IMR-90 (cell line): ENCODE measurements at regions not wholly inside any gene's neighbourhood (a gene's known extent, or its start where the extent isn't known, plus 50 kb on each side); places are given as distances from the start of the nearest gene placed in this dataset.

Source experiments
- ATAC-seq: fragments of 200-7000 bp; cut with Tn5 transposase; 2 replicates; pipeline ENCODE4 v1.9.1; 2020; ENCODE audit warnings: low read depth, mild to moderate bottlenecking, moderate library complexity
- BruUV-seq: library from RNA; stranded (reverse); fragments of 400-500 nt; replicated peaks from 2 replicates; lab custom pipeline; 2021; lab: Mats Ljungman, UMichigan
- CTCF ChIA-PET: fragments of 300-600 bp; formaldehyde crosslinking; extraction: SDS; loops from one replicate; lab custom pipeline; 2021; ENCODE audit warnings: antibody characterized with exemption; lab: Yijun Ruan, JAX
- POLR2A ChIA-PET: fragments of 300-600 bp; sonication (Branson Sonifier 250); formaldehyde crosslinking; loops from one replicate; lab custom pipeline; 2022; ENCODE audit warnings: antibody characterized with exemption; ENCODE audit not compliant: unreplicated experiment; lab: Charles Lee
- DNase-seq: peaks from one replicate; pipeline ENCODE4 v3.0.0; 2013
- H2AFZ ChIP-seq: replicated peaks from 2 replicates; pipeline ENCODE3; 2013; ENCODE audit warnings: low read length, mild to moderate bottlenecking; ENCODE audit not compliant: poor library complexity
- H2AK5ac ChIP-seq: 2 replicates; pipeline ENCODE4 v1.6.1; 2013; ENCODE audit warnings: low read depth, low read length, inconsistent platforms
- H2AK9ac ChIP-seq: replicated peaks from 2 replicates; pipeline ENCODE3; 2013; ENCODE audit warnings: mild to moderate bottlenecking, low read depth, low read length, moderate library complexity; ENCODE audit not compliant: poor library complexity
- H2BK120ac ChIP-seq: 2 replicates; pipeline ENCODE4 v1.6.1; 2013; ENCODE audit warnings: low read depth, low read length, inconsistent platforms
- H2BK15ac ChIP-seq: 3 replicates; pipeline ENCODE4 v1.6.1; 2013; ENCODE audit warnings: low read depth, low read length, inconsistent platforms
- H2BK20ac ChIP-seq: 2 replicates; pipeline ENCODE4 v1.6.1; 2013; ENCODE audit warnings: low read depth, mild to moderate bottlenecking, inconsistent platforms, low read length, moderate library complexity
- H2BK5ac ChIP-seq: 2 replicates; pipeline ENCODE4 v1.6.1; 2013; ENCODE audit warnings: mild to moderate bottlenecking, low read depth, low read length, inconsistent platforms; ENCODE audit not compliant: poor library complexity, severe bottlenecking
- H3K14ac ChIP-seq: replicated peaks from 2 replicates; pipeline ENCODE4 v1.6.1; 2013; ENCODE audit warnings: low read depth, low read length, inconsistent platforms
- H3K18ac ChIP-seq: 2 replicates; pipeline ENCODE4 v1.6.1; 2013; ENCODE audit warnings: low read depth, low read length, control low read depth
- H3K23ac ChIP-seq: 2 replicates; pipeline ENCODE4 v1.6.1; 2013; ENCODE audit warnings: low read depth, low read length, inconsistent platforms
- H3K27ac ChIP-seq: 2 replicates; pipeline ENCODE4 v1.5.1; 2013; ENCODE audit warnings: mild to moderate bottlenecking, control low read depth, low read length; ENCODE audit not compliant: insufficient read depth
- H3K27me3 ChIP-seq: 2 replicates; pipeline ENCODE4 v1.6.1; 2013; ENCODE audit warnings: low read length; ENCODE audit not compliant: control insufficient read depth, insufficient read depth
- H3K36me3 ChIP-seq: 2 replicates; pipeline ENCODE4 v1.6.1; 2013; ENCODE audit warnings: low read length, mixed read lengths; ENCODE audit not compliant: control insufficient read depth, insufficient read depth
- H3K4ac ChIP-seq: 2 replicates; pipeline ENCODE4 v1.6.1; 2013; ENCODE audit warnings: low read depth, low read length, inconsistent platforms
- H3K4me1 ChIP-seq: 2 replicates; pipeline ENCODE4 v1.6.1; 2013; ENCODE audit warnings: low read length, mixed read lengths; ENCODE audit not compliant: control insufficient read depth, insufficient read depth
- H3K4me2 ChIP-seq: 2 replicates; pipeline ENCODE4 v1.6.1; 2013; ENCODE audit warnings: low read depth, mild to moderate bottlenecking, control low read depth, low read length, moderate library complexity
- H3K4me3 ChIP-seq: 2 replicates; pipeline ENCODE4 v1.5.1; 2013; ENCODE audit warnings: low read depth, mild to moderate bottlenecking, control low read depth, low read length, moderate library complexity; ENCODE audit not compliant: insufficient read depth
- H3K56ac ChIP-seq: 2 replicates; pipeline ENCODE4 v1.6.1; 2013; ENCODE audit warnings: low read length, inconsistent platforms; ENCODE audit not compliant: insufficient read depth; ENCODE audit errors: extremely low read depth
- H3K79me1 ChIP-seq, 2 experiments: 2 replicates each; pipeline ENCODE4 v1.6.1; 2013; ENCODE audit warnings: low read length in 2 of 2, inconsistent platforms in 1 of 2, low read depth in 1 of 2
- H3K9ac ChIP-seq: 2 replicates; pipeline ENCODE4 v1.6.1; 2013; ENCODE audit warnings: low read depth, low read length, control low read depth
- H3K9me1 ChIP-seq: 2 replicates; pipeline ENCODE4 v1.6.1; 2013; ENCODE audit warnings: low read length, inconsistent platforms; ENCODE audit not compliant: insufficient read depth
- H3K9me3 ChIP-seq: 2 replicates; pipeline ENCODE4 v1.6.1; 2013; ENCODE audit warnings: low read length; ENCODE audit not compliant: control insufficient read depth, insufficient read depth
- H4K20me1 ChIP-seq: 2 replicates; pipeline ENCODE4 v1.6.1; 2013; ENCODE audit warnings: low read length, inconsistent platforms; ENCODE audit not compliant: insufficient read depth
- H4K5ac ChIP-seq: 2 replicates; pipeline ENCODE4 v1.6.1; 2013; ENCODE audit warnings: mild to moderate bottlenecking, low read depth, low read length, control low read depth
- H4K8ac ChIP-seq, 2 experiments: 2 replicates each; pipeline ENCODE4 v1.6.1; 2013; ENCODE audit warnings: low read depth in 2 of 2, low read length in 2 of 2, control low read depth in 1 of 2, inconsistent platforms in 1 of 2
- H4K91ac ChIP-seq: 2 replicates; pipeline ENCODE4 v1.6.1; 2013; ENCODE audit warnings: low read depth, low read length, inconsistent platforms; ENCODE audit not compliant: insufficient read depth
- BHLHE40 ChIP-seq: fragments of 150-350 bp; IDR thresholded peaks from 2 replicates; pipeline ENCODE4 v1.6.1; 2016; ENCODE audit warnings: mild to moderate bottlenecking, low read depth, low read length
- CEBPB ChIP-seq: IDR thresholded peaks from 2 replicates; pipeline ENCODE4 v1.6.1; 2012; ENCODE audit warnings: low read depth, low read length, improper control_type of control experiment
- CHD1 ChIP-seq: IDR thresholded peaks from 2 replicates; pipeline ENCODE4 v1.6.1; 2012; ENCODE audit warnings: low read depth, low read length, improper control_type of control experiment
- FOS ChIP-seq: fragments of 150-350 bp; IDR thresholded peaks from 2 replicates; pipeline ENCODE4 v1.6.1; 2016; ENCODE audit warnings: low read depth, low read length
- MAFK ChIP-seq: IDR thresholded peaks from 2 replicates; pipeline ENCODE4 v1.6.1; 2012; ENCODE audit warnings: low read depth, low read length, improper control_type of control experiment
- MAZ ChIP-seq: IDR thresholded peaks from 2 replicates; pipeline ENCODE4 v1.6.1; 2012; ENCODE audit warnings: low read depth, mild to moderate bottlenecking, low read length, improper control_type of control experiment, moderate library complexity, borderline replicate concordance
- MXI1 ChIP-seq: IDR thresholded peaks from 2 replicates; pipeline ENCODE4 v1.6.1; 2012; ENCODE audit warnings: low read depth, mild to moderate bottlenecking, low read length, moderate library complexity, borderline replicate concordance
- NFE2L2 ChIP-seq: fragments of 150-350 bp; IDR thresholded peaks from 2 replicates; pipeline ENCODE4 v1.6.1; 2016; ENCODE audit warnings: low read depth, mild to moderate bottlenecking, low read length
- POLR2A ChIP-seq: IDR thresholded peaks from 2 replicates; pipeline ENCODE4 v1.6.1; 2012; ENCODE audit warnings: mild to moderate bottlenecking, low read depth, low read length
- RAD21 ChIP-seq: IDR thresholded peaks from 2 replicates; pipeline ENCODE4 v1.6.1; 2012; ENCODE audit warnings: low read length, improper control_type of control experiment
- RCOR1 ChIP-seq: IDR thresholded peaks from 2 replicates; pipeline ENCODE4 v1.6.1; 2012; ENCODE audit warnings: mild to moderate bottlenecking, low read length, improper control_type of control experiment; ENCODE audit not compliant: insufficient replicate concordance
- RFX5 ChIP-seq: IDR thresholded peaks from 2 replicates; pipeline ENCODE4 v1.8.0; 2012; ENCODE audit warnings: low read depth, mild to moderate bottlenecking, low read length, moderate library complexity
- SMC3 ChIP-seq: fragments of 150-350 bp; IDR thresholded peaks from 2 replicates; pipeline ENCODE4 v1.6.1; 2016; ENCODE audit warnings: low read depth, mild to moderate bottlenecking, antibody characterized with exemption, low read length, moderate library complexity
- WGBS, 2 experiments: methylation state at CpG; one replicate each; pipeline versions ENCODE4 v1.1.5 to v1.1.7; 2013; ENCODE audit warnings: missing lambda C conversion rate in 2 of 2; ENCODE audit not compliant: insufficient read length in 1 of 2; ENCODE audit errors: extremely low coverage in 2 of 2; 5-methylcytosine and 5-hydroxymethylcytosine counted together
- dilution Hi-C: fragments of 300-500 bp; cut with HindIII; formaldehyde crosslinking; loops from one replicate; pipeline ENCODE4 v1.14.3; 2018; ENCODE audit warnings: low sequenced_read_pairs; ENCODE audit not compliant: unreplicated experiment
- in situ Hi-C: fragments of 300-500 bp; cut with MboI; formaldehyde crosslinking; loops from 3 replicates; pipeline ENCODE4 v1.14.3; 2019; ENCODE audit warnings: low sequenced_read_pairs, inconsistent platforms, mixed read lengths
- intact Hi-C: fragments of 100-400 bp; cut with micrococcal nuclease; formaldehyde crosslinking; loops from 2 replicates; pipeline ENCODE4 v1.10.0; 2022
- TF ChIP-seq, protein P1 (sequence below): fragments of 150-350 bp; IDR thresholded peaks from 2 replicates; pipeline ENCODE4 v1.6.1; 2017; ENCODE audit warnings: mild to moderate bottlenecking, antibody characterized with exemption, low read length, low read depth
- TF ChIP-seq, protein P2 (sequence below): fragments of 150-350 bp; IDR thresholded peaks from 2 replicates; pipeline ENCODE4 v1.6.1; 2016; ENCODE audit warnings: low read depth, mild to moderate bottlenecking, low read length, moderate library complexity, borderline replicate concordance
- TF ChIP-seq, protein P3 (sequence below): conservative IDR thresholded peaks from 2 replicates; pipeline ENCODE4 v1.5.1; 2012; ENCODE audit warnings: mild to moderate bottlenecking, low read depth, low read length, improper control_type of control experiment

DNA sequence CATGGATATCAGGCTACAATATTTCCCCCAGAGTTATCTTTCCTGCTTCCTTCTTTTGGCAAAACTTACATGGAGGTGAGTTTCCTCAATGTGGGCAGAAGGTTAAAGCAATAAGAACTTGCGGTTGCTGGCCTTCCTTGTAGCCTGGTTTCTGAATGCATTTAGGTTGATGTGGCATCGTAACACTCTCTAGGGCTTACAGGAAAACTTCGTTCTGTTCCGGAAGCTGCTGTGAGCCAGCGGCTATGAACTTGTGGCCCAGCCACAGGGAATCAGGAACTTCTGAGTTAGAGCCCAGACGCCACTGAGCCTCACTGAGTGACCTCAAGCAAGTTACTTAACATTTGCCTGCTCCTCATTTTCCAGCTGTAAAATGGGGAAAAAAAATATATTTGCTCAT, 623.4 kb upstream of the ADAMTS5 start:
- no peak for ATAC-seq

More for the DNA sequence above, 623.4 kb upstream of the ADAMTS5 start:
- H3K4me1 ChIP-seq: peaks cover 3% of the 10 kb centered on the region; the same call in 1 of the 2 replicates
- no peak for DNase-seq
- no peak overlapping the region for H4K8ac ChIP-seq
- no peak overlapping the region for H3K56ac ChIP-seq
- H3K23ac ChIP-seq: no peak overlapping the region
- no peak overlapping the region for H3K4me3 ChIP-seq
- H3K27ac ChIP-seq: no peak overlapping the region
- peak overlapping the region; percentile 18; the same call in 1 of the 2 replicates for H2BK120ac ChIP-seq
- no peak overlapping the region for H2AK5ac ChIP-seq
- in situ Hi-C loops: no loop called here
- H3K9me3 ChIP-seq: no peaks in the 10 kb centered on the region
- H4K5ac ChIP-seq: peak overlapping the region; percentile 21; the same call in 1 of the 2 replicates
- peak overlapping the region; percentile 47 for H2AFZ ChIP-seq
- no peaks in the 10 kb centered on the region for H3K79me1 ChIP-seq
- no peak overlapping the region for H3K9ac ChIP-seq
- no peak overlapping the region for H3K14ac ChIP-seq
- BruUV-seq: no TSS peak
- dilution Hi-C loops: no loop called here
- H2AK9ac ChIP-seq: peak overlapping the region; percentile 10
- no peak overlapping the region for H3K18ac ChIP-seq
- no peaks in the 10 kb centered on the region for H3K9me1 ChIP-seq
- no peak overlapping the region; the same call in 2 of the 3 replicates for H2BK15ac ChIP-seq
- no peaks in the 10 kb centered on the region for H4K20me1 ChIP-seq
- intact Hi-C loops: no loop called here
- H3K27me3 ChIP-seq: no peaks in the 10 kb centered on the region
- POLR2A ChIA-PET: no interaction called here
- H3K4me2 ChIP-seq: no peak overlapping the region
- H2BK5ac ChIP-seq: no peak overlapping the region
- no peak overlapping the region for H2BK20ac ChIP-seq
- CTCF ChIA-PET: no interaction called here
- no peak for TF ChIP-seq NFE2L2
- TF ChIP-seq, protein P1, sequence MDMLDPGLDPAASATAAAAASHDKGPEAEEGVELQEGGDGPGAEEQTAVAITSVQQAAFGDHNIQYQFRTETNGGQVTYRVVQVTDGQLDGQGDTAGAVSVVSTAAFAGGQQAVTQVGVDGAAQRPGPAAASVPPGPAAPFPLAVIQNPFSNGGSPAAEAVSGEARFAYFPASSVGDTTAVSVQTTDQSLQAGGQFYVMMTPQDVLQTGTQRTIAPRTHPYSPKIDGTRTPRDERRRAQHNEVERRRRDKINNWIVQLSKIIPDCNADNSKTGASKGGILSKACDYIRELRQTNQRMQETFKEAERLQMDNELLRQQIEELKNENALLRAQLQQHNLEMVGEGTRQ: no peak
- TF ChIP-seq RFX5: no peak
- TF ChIP-seq MAZ: no peak
- no peak for TF ChIP-seq BHLHE40
- TF ChIP-seq, protein P2, sequence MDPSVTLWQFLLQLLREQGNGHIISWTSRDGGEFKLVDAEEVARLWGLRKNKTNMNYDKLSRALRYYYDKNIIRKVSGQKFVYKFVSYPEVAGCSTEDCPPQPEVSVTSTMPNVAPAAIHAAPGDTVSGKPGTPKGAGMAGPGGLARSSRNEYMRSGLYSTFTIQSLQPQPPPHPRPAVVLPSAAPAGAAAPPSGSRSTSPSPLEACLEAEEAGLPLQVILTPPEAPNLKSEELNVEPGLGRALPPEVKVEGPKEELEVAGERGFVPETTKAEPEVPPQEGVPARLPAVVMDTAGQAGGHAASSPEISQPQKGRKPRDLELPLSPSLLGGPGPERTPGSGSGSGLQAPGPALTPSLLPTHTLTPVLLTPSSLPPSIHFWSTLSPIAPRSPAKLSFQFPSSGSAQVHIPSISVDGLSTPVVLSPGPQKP: no peak
- no peak for TF ChIP-seq POLR2A
- no peak for TF ChIP-seq CEBPB
- TF ChIP-seq MAFK: no peak
- no peak for TF ChIP-seq FOS
- TF ChIP-seq, protein P3, sequence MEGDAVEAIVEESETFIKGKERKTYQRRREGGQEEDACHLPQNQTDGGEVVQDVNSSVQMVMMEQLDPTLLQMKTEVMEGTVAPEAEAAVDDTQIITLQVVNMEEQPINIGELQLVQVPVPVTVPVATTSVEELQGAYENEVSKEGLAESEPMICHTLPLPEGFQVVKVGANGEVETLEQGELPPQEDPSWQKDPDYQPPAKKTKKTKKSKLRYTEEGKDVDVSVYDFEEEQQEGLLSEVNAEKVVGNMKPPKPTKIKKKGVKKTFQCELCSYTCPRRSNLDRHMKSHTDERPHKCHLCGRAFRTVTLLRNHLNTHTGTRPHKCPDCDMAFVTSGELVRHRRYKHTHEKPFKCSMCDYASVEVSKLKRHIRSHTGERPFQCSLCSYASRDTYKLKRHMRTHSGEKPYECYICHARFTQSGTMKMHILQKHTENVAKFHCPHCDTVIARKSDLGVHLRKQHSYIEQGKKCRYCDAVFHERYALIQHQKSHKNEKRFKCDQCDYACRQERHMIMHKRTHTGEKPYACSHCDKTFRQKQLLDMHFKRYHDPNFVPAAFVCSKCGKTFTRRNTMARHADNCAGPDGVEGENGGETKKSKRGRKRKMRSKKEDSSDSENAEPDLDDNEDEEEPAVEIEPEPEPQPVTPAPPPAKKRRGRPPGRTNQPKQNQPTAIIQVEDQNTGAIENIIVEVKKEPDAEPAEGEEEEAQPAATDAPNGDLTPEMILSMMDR: no peak
- no peak for TF ChIP-seq MXI1
- TF ChIP-seq CHD1: no peak
- TF ChIP-seq SMC3: no peak
- TF ChIP-seq RAD21: no peak
- TF ChIP-seq RCOR1: no peak
- H4K91ac ChIP-seq: no peak overlapping the region
- WGBS, 2 experiments: 96% methylated on average over 4 of the region's 6 CpGs; no CpG with 5 or more reads in 1 of the 2 experiments
- no peaks in the 10 kb centered on the region; the same call in 1 of the 2 replicates for H3K36me3 ChIP-seq
- no peak overlapping the region for H3K4ac ChIP-seq
